ENCODE measurements at regions not wholly inside any gene's neighbourhood (a gene's known extent, or its start where the extent isn't known, plus 50 kb on each side); places are given as distances from the start of the nearest gene placed in this dataset.

- Histone ChIP-seq H3K9me2 (ENCODE audit: insufficient read depth) (no peaks in the 10 kb centered on the region), H3K79me2 (ENCODE audit: low read depth) (no peaks in the 10 kb centered on the region), H3K36me3 (ENCODE audit: low read depth) (no peaks in the 10 kb centered on the region), H2AFZ (no peak overlapping the region), H3K27me3 (ENCODE audit: insufficient read depth, low read depth) (no peaks in the 10 kb centered on the region), H3K27ac (no peak overlapping the region), H3K9me3 (ENCODE audit: insufficient read depth, low read depth) (no peaks in the 10 kb centered on the region), H3F3A (ENCODE audit: insufficient read depth, low read depth) (no peaks in the 10 kb centered on the region), H3K4me1 (replicated peaks; ENCODE audit: insufficient read depth) (no peaks in the 10 kb centered on the region), H3K4me3 (no peak overlapping the region), H3K4me2 (no peak overlapping the region), H4K20me1 (ENCODE audit: insufficient read depth) (no peaks in the 10 kb centered on the region)
- DNase-seq, result no peak
- BruUV-seq (replicated peaks), result no TSS peak
- ChIA-PET POLR2A (ENCODE audit: unreplicated experiment) (no interaction called here), CTCF (no interaction called here)
- intact Hi-C loops (cut with micrococcal nuclease; ENCODE audit: unreplicated experiment), result no loop called here
- TF ChIP-seq, protein P1, sequence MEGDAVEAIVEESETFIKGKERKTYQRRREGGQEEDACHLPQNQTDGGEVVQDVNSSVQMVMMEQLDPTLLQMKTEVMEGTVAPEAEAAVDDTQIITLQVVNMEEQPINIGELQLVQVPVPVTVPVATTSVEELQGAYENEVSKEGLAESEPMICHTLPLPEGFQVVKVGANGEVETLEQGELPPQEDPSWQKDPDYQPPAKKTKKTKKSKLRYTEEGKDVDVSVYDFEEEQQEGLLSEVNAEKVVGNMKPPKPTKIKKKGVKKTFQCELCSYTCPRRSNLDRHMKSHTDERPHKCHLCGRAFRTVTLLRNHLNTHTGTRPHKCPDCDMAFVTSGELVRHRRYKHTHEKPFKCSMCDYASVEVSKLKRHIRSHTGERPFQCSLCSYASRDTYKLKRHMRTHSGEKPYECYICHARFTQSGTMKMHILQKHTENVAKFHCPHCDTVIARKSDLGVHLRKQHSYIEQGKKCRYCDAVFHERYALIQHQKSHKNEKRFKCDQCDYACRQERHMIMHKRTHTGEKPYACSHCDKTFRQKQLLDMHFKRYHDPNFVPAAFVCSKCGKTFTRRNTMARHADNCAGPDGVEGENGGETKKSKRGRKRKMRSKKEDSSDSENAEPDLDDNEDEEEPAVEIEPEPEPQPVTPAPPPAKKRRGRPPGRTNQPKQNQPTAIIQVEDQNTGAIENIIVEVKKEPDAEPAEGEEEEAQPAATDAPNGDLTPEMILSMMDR (conservative IDR thresholded peaks at IDR 0.05), result no peak
- no peak for TF ChIP-seq EZH2 (IDR thresholded peaks at IDR 0.05; ENCODE audit: low read depth)
Measured at GRCh38 chr11:23103416-23103815, 243.1 kb upstream of the CCDC179 start.

DNA sequence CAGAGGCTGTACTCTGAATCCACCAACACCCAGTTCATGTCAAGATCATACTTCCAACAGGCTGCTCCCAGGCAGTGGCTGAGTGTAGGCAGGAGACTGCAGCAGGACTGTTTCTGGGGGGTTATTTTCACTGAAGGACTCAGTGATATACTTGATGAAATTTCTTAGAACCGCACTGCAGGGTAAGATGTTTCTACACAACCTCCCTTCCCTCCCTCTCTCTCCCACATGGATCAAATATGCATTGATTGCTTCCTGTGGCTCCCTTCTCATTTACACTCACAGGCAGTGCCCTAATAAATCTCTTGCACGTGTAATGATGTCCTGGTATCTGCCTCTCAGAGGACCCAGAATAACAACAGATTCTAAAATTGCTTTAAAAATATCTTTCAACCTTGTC, 251.3 kb upstream of the CCDC179 start:
- Histone ChIP-seq H2AFZ (no peak overlapping the region), H3K4me2 (no peak overlapping the region), H3K27ac (no peak overlapping the region), H3K36me3 (ENCODE audit: low read depth) (no peaks in the 10 kb centered on the region), H3K79me2 (ENCODE audit: low read depth) (no peaks in the 10 kb centered on the region), H3K9me2 (ENCODE audit: insufficient read depth) (no peaks in the 10 kb centered on the region), H3K9me3 (ENCODE audit: insufficient read depth, low read depth) (no peaks in the 10 kb centered on the region), H4K20me1 (ENCODE audit: insufficient read depth) (no peaks in the 10 kb centered on the region), H3F3A (ENCODE audit: insufficient read depth, low read depth) (no peaks in the 10 kb centered on the region), H3K27me3 (ENCODE audit: insufficient read depth, low read depth) (no peaks in the 10 kb centered on the region), H3K4me3 (no peak overlapping the region), H3K4me1 (replicated peaks; ENCODE audit: insufficient read depth) (no peaks in the 10 kb centered on the region)
- POLR2A ChIA-PET (ENCODE audit: unreplicated experiment), result no interaction called here
- CTCF ChIA-PET, result no interaction called here
- intact Hi-C loops (cut with micrococcal nuclease; ENCODE audit: unreplicated experiment), result loop anchor here (5.0 kb wide), 1 partner anchor 234 kb away; no protein-coding TSS in a partner anchor
- TF ChIP-seq EZH2 (IDR thresholded peaks at IDR 0.05; ENCODE audit: low read depth), result no peak
- TF ChIP-seq, protein P1 (conservative IDR thresholded peaks at IDR 0.05), result no peak
- DNase-seq, result no peak
- no TSS peak for BruUV-seq (replicated peaks)

GRCh38 chr11:23112390-23112789, 252.1 kb upstream of the CCDC179 start:
- Histone ChIP-seq H3F3A (ENCODE audit: insufficient read depth, low read depth) (no peaks in the 10 kb centered on the region), H3K4me1 (replicated peaks; ENCODE audit: insufficient read depth) (no peaks in the 10 kb centered on the region), H3K4me3 (no peak overlapping the region), H3K9me2 (ENCODE audit: insufficient read depth) (no peaks in the 10 kb centered on the region), H3K27ac (no peak overlapping the region), H3K36me3 (ENCODE audit: low read depth) (no peaks in the 10 kb centered on the region), H3K79me2 (ENCODE audit: low read depth) (no peaks in the 10 kb centered on the region), H3K9me3 (ENCODE audit: insufficient read depth, low read depth) (no peaks in the 10 kb centered on the region), H3K27me3 (ENCODE audit: insufficient read depth, low read depth) (no peaks in the 10 kb centered on the region), H2AFZ (no peak overlapping the region), H4K20me1 (ENCODE audit: insufficient read depth) (no peaks in the 10 kb centered on the region), H3K4me2 (no peak overlapping the region)
- TF ChIP-seq, protein P1 (conservative IDR thresholded peaks at IDR 0.05), result no peak
- no peak for TF ChIP-seq EZH2 (IDR thresholded peaks at IDR 0.05; ENCODE audit: low read depth)
- ChIA-PET POLR2A (ENCODE audit: unreplicated experiment) (no interaction called here), CTCF (interaction anchor here (0.6 kb wide), 1 partner anchor 31 kb away, joined by 4 read pairs; no protein-coding TSS in a partner anchor)
- intact Hi-C loops (cut with micrococcal nuclease; ENCODE audit: unreplicated experiment), result loop anchor here (5.0 kb wide), 1 partner anchor 235 kb away; no protein-coding TSS in a partner anchor
- no TSS peak for BruUV-seq (replicated peaks)
- DNase-seq, result no peak

Measured in PC-9 (cell line).